ENCODE measurements at regions not wholly inside any gene's neighbourhood (a gene's known extent, or its start where the extent isn't known, plus 50 kb on each side); places are given as distances from the start of the nearest gene placed in this dataset.

DNA sequence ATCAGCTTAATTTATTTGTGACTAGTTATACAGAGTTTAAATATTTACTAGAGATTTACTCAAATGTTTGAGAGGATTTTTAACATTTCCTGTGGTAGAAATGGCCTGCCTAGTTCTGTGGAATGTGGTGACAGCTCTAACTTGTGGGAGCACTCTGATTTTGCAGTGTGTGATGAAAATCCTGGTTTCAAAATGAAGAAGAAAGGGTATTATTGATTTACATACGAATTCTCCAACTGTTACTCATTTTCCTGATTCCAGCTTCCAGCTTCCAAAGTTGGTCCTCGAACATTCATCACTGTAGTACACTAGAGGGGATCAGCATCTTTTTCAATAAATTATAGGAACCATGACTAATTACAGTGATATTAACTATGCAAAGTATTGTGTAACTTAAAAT, 462.7 kb upstream of the PKN2 start:
- no peak for DNase-seq
- in situ Hi-C loops (cut with MboI; ENCODE audit: low pct_unique_long_range_greater_than_20kb, low sequenced_read_pairs): no loop called here

GRCh38 chr1:88224906-88225305, 459.2 kb upstream of the PKN2 start:
- no peak for DNase-seq
- in situ Hi-C loops (cut with MboI; ENCODE audit: low pct_unique_long_range_greater_than_20kb, low sequenced_read_pairs): no loop called here

DNA sequence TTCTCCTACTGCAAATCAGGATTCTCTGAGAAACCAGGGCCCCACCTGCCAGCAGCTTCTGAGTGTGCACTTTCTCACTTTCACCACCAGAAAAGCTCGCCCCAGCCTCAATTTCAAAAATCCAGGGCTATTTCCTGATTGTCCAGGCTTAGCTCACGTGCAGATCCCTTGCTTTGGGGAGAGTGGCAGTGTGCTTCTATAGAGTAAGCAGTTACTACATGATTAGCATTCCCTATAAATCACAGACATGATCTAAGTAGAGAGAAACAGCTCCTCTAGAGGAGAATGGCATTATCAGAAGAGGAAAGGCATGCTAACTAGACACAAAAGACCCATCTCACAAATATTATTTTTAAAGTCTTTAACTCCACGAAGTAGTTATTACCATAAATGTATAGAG, 456.0 kb upstream of the PKN2 start:
- no peak for DNase-seq
- in situ Hi-C loops (cut with MboI; ENCODE audit: low pct_unique_long_range_greater_than_20kb, low sequenced_read_pairs): no loop called here

DNA sequence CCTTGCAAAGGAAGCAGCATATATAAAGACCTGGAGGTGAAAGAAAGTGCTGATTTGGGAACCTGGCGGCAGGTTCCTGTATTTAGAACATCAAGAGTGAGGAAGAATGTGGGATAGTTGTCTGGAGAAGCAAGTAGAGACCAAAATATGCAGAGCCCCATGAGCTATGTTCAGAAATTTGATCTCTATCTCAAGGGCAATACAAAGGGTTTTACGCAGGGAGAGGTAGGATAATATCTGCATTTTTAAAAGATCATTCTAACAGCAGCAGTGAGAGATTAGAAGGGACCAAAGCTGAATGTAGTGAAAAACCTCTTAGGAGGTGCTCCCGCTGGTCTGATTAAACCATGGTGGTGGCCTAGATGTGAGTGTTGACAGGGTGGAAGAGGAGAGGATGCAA, 453.9 kb upstream of the PKN2 start:
- no peak for DNase-seq
- in situ Hi-C loops (cut with MboI; ENCODE audit: low pct_unique_long_range_greater_than_20kb, low sequenced_read_pairs): no loop called here

GRCh38 chr1:88237058-88237457, 447.0 kb upstream of the PKN2 start:
- in situ Hi-C loops (cut with MboI; ENCODE audit: low pct_unique_long_range_greater_than_20kb, low sequenced_read_pairs): no loop called here
- DNase-seq: no peak

- in situ Hi-C loops (cut with MboI; ENCODE audit: low pct_unique_long_range_greater_than_20kb, low sequenced_read_pairs): no loop called here
These were observed 444.9 kb upstream of the PKN2 start for GRCh38 chr1:88239205-88239604.

GRCh38 chr1:88247666-88248065, 436.4 kb upstream of the PKN2 start:
- DNase-seq: no peak
- in situ Hi-C loops (cut with MboI; ENCODE audit: low pct_unique_long_range_greater_than_20kb, low sequenced_read_pairs): no loop called here

More at GRCh38 chr1:88239205-88239604, 444.9 kb upstream of the PKN2 start:
- no peak for DNase-seq

GRCh38 chr1:88250915-88251314, 433.2 kb upstream of the PKN2 start:
- DNase-seq: no peak
- in situ Hi-C loops (cut with MboI; ENCODE audit: low pct_unique_long_range_greater_than_20kb, low sequenced_read_pairs): no loop called here

DNA sequence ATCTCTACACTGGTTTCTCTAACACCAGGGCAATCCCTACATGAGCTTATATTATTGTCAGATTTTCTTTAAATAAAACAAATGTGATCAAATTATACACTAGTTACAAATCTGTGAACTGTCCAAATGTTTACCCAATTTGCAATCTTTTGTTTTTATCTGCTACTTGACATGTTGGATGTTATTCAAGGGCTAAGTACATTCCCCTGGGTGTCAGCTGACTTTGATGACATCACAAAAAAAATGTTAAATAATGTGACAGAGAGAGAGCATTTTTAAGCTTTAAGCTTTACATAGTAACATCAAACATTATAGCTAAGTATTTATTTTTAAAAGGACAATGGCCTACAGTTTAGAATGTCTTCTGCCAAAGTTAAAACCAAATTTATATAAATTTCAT, 431.3 kb upstream of the PKN2 start:
- in situ Hi-C loops (cut with MboI; ENCODE audit: low pct_unique_long_range_greater_than_20kb, low sequenced_read_pairs): no loop called here
- no peak for DNase-seq

DNA sequence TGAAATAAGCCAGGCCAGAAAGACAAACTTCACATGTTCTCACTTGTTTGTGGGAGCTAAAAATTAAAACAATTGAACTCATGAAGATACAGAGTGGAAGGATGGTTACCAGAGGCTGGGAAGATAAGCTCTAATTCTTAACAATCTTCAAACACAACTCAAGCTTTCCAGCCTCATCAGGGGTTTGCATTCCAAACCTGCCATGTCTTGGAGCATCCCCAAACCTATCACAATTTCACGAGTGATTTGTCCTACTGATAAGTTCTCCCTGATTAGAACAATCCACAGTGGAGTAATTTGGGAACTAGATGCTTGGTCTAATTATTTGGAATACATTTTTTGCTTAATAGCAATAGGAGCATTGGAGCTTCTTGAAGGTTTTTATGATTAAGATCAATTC, 418.5 kb upstream of the PKN2 start:
- in situ Hi-C loops (cut with MboI; ENCODE audit: low pct_unique_long_range_greater_than_20kb, low sequenced_read_pairs): no loop called here
- no peak for DNase-seq

DNA sequence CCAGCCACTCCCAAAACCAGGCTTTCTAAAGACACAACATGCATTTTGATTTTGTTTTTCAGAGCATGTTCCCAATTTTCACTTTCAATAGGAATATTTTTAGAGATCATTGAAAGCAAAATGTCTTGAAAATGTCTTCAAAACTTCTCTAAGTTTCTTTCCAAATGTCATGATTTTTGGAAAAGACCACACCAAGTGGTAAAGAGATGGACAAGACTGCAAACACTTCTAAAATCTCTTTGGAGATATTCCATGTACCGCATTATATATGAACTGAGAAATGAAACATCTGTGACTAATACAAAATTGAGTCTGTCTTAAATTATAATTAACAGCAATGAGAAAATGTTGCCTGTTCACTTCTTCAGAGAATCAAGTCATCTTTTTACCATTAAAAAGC, 418.0 kb upstream of the PKN2 start:
- in situ Hi-C loops (cut with MboI; ENCODE audit: low pct_unique_long_range_greater_than_20kb, low sequenced_read_pairs): no loop called here
- no peak for DNase-seq

GRCh38 chr1:88272216-88272615, 411.9 kb upstream of the PKN2 start:
- DNase-seq: no peak
- in situ Hi-C loops (cut with MboI; ENCODE audit: low pct_unique_long_range_greater_than_20kb, low sequenced_read_pairs): no loop called here

DNA sequence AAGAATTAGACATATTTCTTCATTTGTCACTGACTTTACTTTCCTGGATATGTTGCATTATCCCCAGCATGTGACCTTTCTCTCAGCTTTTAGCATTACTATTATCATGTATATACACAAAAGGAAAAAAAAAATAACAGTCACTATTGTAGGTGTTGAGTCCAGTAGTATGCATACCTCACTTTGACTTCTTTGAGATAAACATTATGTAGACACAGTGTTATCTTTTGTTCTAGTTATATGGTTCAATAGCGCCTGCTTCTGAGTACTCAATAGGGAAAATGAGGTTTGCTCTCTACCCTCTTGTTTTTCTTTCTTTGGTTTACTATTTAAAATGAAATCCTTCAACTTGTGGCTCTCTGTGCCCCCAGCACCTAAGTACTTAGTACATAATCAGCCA, 409.6 kb upstream of the PKN2 start:
- in situ Hi-C loops (cut with MboI; ENCODE audit: low pct_unique_long_range_greater_than_20kb, low sequenced_read_pairs): no loop called here
- no peak for DNase-seq

DNA sequence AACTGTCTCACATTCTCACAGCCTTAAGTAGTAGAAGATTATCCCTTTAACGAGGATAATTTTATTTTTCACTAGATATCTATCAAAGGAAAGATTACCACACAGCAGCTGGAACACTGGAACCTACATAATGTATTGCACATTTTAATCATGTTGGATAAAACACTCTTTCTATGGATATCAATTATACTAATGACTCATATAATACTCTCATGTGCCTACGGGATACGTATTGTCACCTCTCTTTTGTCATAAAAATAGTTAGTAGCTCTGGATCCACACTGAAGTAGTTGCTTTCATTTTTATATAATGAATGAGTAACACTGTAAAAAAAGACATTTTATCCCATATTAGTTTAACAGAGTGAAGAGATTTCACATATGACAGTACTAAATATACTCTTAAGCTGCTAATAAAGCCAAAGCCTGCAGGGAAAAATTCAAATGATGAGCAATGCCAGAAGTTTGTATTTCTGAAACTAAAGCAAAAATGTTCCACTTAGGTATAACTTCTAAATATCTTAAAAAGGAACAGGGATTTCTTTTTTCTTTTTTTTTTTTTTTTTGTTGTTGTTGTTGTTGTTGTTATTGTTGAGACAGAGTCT, 408.7 kb upstream of the PKN2 start:
- DNase-seq: no peak
- in situ Hi-C loops (cut with MboI; ENCODE audit: low pct_unique_long_range_greater_than_20kb, low sequenced_read_pairs): no loop called here

DNA sequence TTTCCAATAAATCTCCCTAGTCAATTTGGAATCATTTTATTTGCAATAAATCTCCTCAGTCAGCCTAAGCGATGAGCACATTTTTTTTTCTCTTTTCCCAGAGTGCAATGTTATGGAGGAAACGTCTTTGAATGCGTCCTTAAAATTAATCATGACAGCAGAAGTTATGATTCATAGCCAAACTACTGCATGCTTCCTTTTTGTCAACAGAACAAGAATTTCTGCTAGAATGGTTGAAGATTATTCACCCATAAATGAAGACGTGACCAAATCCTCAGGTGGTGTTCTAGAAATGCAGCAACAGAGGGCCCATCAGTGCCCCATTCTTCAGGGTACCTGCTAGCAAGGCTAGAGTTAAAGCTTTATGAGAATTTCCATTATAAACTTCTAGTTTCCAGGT, 407.9 kb upstream of the PKN2 start:
- in situ Hi-C loops (cut with MboI; ENCODE audit: low pct_unique_long_range_greater_than_20kb, low sequenced_read_pairs): no loop called here
- no peak for DNase-seq

- in situ Hi-C loops (cut with MboI; ENCODE audit: low pct_unique_long_range_greater_than_20kb, low sequenced_read_pairs): no loop called here
- DNase-seq: no peak
These were observed 400.0 kb upstream of the PKN2 start for GRCh38 chr1:88284066-88284465.

DNA sequence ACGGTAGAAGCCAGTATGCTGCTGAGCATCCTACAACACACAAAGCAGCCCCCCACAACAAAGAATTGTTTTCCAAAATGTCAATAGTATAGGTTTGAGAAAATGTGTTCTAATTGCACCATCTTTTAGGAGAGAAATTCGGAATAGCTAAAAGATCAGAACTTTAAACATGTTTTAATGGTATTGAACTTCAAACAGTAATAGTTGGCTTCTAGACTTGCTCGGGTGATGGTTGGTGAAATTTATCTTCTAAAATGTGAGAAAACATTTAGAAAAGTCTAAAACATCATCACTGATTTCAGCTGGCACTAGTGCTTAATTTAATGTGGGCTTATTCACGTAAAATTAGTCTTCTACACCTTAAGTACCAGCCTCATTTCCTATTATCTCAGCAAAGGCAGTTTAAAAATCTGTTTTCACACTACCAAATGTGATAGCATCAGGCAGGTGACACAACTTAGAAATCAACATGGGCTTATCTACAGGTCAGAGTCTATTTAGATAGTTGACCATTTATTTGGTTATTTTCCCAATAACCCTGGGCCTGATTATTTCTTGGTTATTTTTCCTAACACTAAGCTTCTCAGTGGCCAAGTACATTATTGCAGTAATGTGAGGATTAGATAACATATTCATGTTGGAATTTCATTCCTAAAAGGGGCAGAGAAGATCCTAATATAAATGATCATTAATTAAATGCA, 399.3 kb upstream of the PKN2 start:
- DNase-seq: no peak
- in situ Hi-C loops (cut with MboI; ENCODE audit: low pct_unique_long_range_greater_than_20kb, low sequenced_read_pairs): no loop called here

- in situ Hi-C loops (cut with MboI; ENCODE audit: low pct_unique_long_range_greater_than_20kb, low sequenced_read_pairs): no loop called here
- DNase-seq: no peak
These were observed 397.4 kb upstream of the PKN2 start for GRCh38 chr1:88286716-88287115.

DNA sequence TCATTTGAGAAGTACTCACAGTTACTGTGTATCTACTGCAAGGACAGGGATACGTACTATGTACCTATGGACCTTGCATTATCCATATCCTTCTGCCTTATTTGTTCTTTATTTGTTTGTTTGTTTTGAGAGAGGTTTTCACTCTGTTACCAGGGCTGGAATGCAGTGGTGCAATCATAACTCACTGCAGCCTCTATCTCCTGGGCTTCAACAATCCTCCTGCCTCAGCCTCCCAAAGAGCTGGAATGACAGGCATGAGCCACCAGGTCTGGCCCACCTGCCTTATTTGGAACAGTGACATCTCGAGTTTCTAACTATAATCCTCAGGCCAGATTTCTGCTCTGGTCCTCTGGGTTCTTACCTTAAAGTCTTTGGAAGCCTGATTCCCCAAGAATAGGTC, 395.5 kb upstream of the PKN2 start:
- no peak for DNase-seq
- in situ Hi-C loops (cut with MboI; ENCODE audit: low pct_unique_long_range_greater_than_20kb, low sequenced_read_pairs): no loop called here

DNA sequence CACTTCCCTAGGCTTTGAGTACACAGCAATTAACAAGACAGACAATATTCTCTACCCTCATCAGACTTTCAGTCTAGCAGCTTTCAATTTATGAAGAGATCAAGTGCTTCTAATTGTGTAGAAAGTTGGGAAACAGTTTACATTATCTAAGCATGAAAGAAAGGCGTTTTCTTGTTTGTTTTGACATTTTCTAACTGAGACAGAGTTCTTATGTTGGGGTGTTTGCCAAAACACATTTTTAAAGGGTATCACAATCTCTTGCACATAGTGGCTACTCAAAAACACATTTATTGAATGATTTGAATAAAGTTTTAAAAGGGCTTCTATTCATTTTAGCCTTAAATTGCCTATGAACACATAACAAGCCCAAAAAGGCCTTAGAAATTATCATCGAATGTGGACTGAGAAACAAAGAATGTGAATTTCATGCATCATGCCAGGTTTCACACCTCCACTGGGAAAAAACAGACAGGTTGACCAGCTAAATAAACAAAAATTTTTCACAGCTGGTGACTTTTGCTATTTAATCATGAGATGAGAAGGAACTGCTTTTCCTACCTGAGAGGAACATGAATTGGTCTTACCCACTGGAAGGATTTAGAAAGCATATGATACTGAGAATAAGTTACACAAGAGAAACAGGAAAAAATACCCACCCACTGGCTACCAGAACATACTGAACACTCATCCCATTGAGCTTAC, 394.5 kb upstream of the PKN2 start:
- no peak for DNase-seq
- in situ Hi-C loops (cut with MboI; ENCODE audit: low pct_unique_long_range_greater_than_20kb, low sequenced_read_pairs): no loop called here
